Activated CD8-positive, alpha-beta T cell treated with anti-CD3 and anti-CD28 coated beads for 36 hours (primary cell): ENCODE measurements at regions not wholly inside any gene's neighbourhood (a gene's known extent, or its start where the extent isn't known, plus 50 kb on each side); places are given as distances from the start of the nearest gene placed in this dataset.

ENCODE experiments used
- ATAC-seq: fragments of 200-7000 bp; cut with Tn5 transposase; one replicate; pipeline ENCODE4 v1.10.0; 2021; ENCODE audit warnings: mild to moderate bottlenecking, moderate library complexity
- CTCF ChIA-PET: fragments of 350-600 bp; sonication (Branson Sonifier 250); formaldehyde crosslinking; loops from one replicate; lab custom pipeline; 2021; ENCODE audit warnings: antibody characterized with exemption; lab: Charles Lee
- POLR2A ChIA-PET: fragments of 350-600 bp; sonication (Branson Sonifier 250); formaldehyde crosslinking; loops from one replicate; lab custom pipeline; 2021; ENCODE audit warnings: antibody characterized with exemption; lab: Charles Lee
- DNase-seq: peaks from one replicate; pipeline ENCODE4 v3.0.0-alpha.2; 2020
- H3K27ac Mint-ChIP-seq: one replicate; pipeline ENCODE4 v1.8.0; 2021; ENCODE audit warnings: mild to moderate bottlenecking, mixed read lengths
- H3K27me3 Mint-ChIP-seq: one replicate; pipeline ENCODE4 v1.8.0; 2021; ENCODE audit warnings: mixed read lengths
- H3K36me3 Mint-ChIP-seq: one replicate; pipeline ENCODE4 v1.8.0; 2021; ENCODE audit warnings: low read depth, mixed read lengths
- H3K4me1 Mint-ChIP-seq: one replicate; pipeline ENCODE4 v1.8.0; 2021; ENCODE audit warnings: low read depth, mixed read lengths
- H3K4me3 Mint-ChIP-seq: one replicate; pipeline ENCODE4 v1.8.0; 2021; ENCODE audit warnings: mild to moderate bottlenecking, moderate library complexity, mixed read lengths
- H3K9me3 Mint-ChIP-seq: one replicate; pipeline ENCODE4 v1.8.0; 2021; ENCODE audit warnings: mixed read lengths
- intact Hi-C: fragments of 100-400 bp; cut with micrococcal nuclease; formaldehyde crosslinking; loops from one replicate; pipeline ENCODE4 v1.10.0; 2022
- TF ChIP-seq, protein P1 (sequence below): fragments of 200-600 bp; IDR thresholded peaks from one replicate; pipeline ENCODE4 v1.8.0; 2022; ENCODE audit warnings: antibody characterized with exemption, mild to moderate bottlenecking

DNA sequence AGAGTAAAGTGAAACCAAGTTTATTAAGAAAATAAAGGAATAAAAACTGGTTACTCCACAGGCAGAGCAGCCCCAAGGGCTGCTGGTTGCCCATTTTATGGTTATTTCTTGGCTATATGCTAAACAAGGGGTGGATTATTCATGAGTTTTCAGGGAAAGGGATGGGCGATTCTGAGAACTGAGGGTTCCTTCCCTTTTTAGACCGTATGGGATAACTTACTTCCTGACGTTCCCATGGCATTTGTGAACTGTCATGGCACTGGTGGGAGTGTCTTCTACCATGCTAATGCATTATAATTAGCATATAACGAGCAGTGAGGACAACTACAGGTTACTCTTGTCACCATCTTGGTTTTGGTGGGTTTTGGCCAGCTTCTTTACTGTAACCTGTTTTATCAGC lies 323.9 kb upstream of the PTGER4 start:
- no peaks in the 10 kb centered on the region for H3K36me3 Mint-ChIP-seq
- ChIA-PET CTCF (no interaction called here), POLR2A (no interaction called here)
- H3K27ac Mint-ChIP-seq, result no peak overlapping the region
- no peaks in the 10 kb centered on the region for H3K27me3 Mint-ChIP-seq
- TF ChIP-seq, protein P1, sequence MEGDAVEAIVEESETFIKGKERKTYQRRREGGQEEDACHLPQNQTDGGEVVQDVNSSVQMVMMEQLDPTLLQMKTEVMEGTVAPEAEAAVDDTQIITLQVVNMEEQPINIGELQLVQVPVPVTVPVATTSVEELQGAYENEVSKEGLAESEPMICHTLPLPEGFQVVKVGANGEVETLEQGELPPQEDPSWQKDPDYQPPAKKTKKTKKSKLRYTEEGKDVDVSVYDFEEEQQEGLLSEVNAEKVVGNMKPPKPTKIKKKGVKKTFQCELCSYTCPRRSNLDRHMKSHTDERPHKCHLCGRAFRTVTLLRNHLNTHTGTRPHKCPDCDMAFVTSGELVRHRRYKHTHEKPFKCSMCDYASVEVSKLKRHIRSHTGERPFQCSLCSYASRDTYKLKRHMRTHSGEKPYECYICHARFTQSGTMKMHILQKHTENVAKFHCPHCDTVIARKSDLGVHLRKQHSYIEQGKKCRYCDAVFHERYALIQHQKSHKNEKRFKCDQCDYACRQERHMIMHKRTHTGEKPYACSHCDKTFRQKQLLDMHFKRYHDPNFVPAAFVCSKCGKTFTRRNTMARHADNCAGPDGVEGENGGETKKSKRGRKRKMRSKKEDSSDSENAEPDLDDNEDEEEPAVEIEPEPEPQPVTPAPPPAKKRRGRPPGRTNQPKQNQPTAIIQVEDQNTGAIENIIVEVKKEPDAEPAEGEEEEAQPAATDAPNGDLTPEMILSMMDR, result no peak
- ATAC-seq (no peak), DNase-seq (no peak)
- H3K9me3 Mint-ChIP-seq, result peaks cover 5% of the 10 kb centered on the region
- peaks cover 23% of the 10 kb centered on the region for H3K4me1 Mint-ChIP-seq
- no peak overlapping the region for H3K4me3 Mint-ChIP-seq
- intact Hi-C loops, result no loop called here

DNA sequence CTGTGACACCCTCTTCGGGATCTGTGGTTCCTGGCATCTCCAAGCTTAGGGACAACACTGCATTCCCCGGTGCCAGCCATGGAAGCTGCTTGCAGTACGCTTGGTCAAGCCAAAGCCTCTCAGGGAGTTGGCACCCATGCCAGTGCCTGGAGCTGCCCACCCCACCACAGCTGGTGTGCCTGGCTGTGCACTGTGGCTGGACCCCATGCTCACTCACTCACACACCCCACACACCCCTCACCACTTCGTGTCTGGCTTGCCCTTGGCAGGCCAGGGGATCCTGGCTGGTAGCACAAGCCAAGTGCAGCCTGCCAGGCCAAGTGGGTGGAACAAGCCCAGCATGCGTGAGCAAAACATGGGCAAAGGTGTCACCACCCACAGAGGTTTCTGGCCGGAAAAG lies 324.5 kb upstream of the PTGER4 start:
- Mint-ChIP-seq H3K36me3 (peaks cover 5% of the 10 kb centered on the region), H3K27ac (no peak overlapping the region), H3K27me3 (no peaks in the 10 kb centered on the region), H3K9me3 (peaks cover 10% of the 10 kb centered on the region), H3K4me1 (peaks cover 16% of the 10 kb centered on the region), H3K4me3 (no peak overlapping the region)
- TF ChIP-seq, protein P1, result no peak
- ChIA-PET CTCF (no interaction called here), POLR2A (interaction anchor here (1.0 kb wide), 1 partner anchor 25 kb away, joined by 3 read pairs; no protein-coding TSS in a partner anchor)
- intact Hi-C loops, result no loop called here
- DNase-seq (no peak), ATAC-seq (no peak)

DNA sequence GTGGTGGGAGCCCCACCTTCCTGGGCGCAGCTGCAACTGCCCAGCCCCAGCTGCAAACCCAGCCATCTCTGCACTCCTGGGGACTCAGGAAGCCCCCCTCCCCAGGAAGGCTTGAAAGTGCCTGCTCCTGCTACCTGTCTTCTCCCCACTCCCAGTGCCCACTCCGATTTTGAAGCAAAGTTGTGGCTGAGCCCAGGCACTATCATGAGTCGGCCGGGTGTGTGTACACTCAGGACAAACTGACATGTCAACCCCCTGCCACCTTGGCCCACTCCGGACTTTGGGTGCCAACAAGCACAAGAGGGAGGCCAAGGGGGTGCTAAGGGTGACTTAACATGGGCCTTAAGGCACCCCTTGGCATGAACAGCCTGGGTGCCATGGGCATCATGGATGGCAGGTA lies 325.5 kb upstream of the PTGER4 start:
- DNase-seq (no peak), ATAC-seq (no peak)
- no peak overlapping the region for H3K27ac Mint-ChIP-seq
- TF ChIP-seq, protein P1, result no peak
- H3K27me3 Mint-ChIP-seq, result no peaks in the 10 kb centered on the region
- intact Hi-C loops, result no loop called here
- no peak overlapping the region for H3K4me3 Mint-ChIP-seq
- H3K4me1 Mint-ChIP-seq, result peaks cover 8% of the 10 kb centered on the region
- CTCF ChIA-PET, result interaction anchor here (1.3 kb wide), 1 partner anchor 11 kb away, joined by 3 read pairs; no protein-coding TSS in a partner anchor
- peaks cover 12% of the 10 kb centered on the region for H3K36me3 Mint-ChIP-seq
- POLR2A ChIA-PET, result no interaction called here
- peaks cover 19% of the 10 kb centered on the region for H3K9me3 Mint-ChIP-seq

DNA sequence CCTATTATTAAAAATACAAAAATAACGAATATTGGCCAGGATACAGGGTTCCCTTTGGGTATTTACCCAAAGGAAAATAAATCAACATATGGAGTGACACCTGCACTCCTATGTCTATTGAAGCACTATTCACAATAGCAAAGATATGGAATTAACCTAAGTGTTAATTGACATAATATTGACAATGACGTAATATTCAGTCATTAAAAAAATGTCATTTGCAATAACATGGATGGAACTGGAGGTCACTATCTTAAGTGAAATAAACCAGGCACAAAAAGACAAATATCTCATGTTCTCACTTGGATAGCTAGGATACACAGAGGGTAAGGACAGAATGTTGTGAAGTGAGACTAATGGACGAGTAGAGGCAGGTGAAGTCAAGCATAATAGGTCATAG lies 326.3 kb upstream of the PTGER4 start:
- Mint-ChIP-seq H3K4me1 (peaks cover 4% of the 10 kb centered on the region), H3K27ac (no peak overlapping the region), H3K27me3 (no peaks in the 10 kb centered on the region), H3K4me3 (no peak overlapping the region), H3K36me3 (peaks cover 13% of the 10 kb centered on the region), H3K9me3 (peaks cover 24% of the 10 kb centered on the region)
- CTCF ChIA-PET, result no interaction called here
- intact Hi-C loops, result no loop called here
- DNase-seq (no peak), ATAC-seq (no peak)
- POLR2A ChIA-PET, result no interaction called here
- TF ChIP-seq, protein P1, result no peak

DNA sequence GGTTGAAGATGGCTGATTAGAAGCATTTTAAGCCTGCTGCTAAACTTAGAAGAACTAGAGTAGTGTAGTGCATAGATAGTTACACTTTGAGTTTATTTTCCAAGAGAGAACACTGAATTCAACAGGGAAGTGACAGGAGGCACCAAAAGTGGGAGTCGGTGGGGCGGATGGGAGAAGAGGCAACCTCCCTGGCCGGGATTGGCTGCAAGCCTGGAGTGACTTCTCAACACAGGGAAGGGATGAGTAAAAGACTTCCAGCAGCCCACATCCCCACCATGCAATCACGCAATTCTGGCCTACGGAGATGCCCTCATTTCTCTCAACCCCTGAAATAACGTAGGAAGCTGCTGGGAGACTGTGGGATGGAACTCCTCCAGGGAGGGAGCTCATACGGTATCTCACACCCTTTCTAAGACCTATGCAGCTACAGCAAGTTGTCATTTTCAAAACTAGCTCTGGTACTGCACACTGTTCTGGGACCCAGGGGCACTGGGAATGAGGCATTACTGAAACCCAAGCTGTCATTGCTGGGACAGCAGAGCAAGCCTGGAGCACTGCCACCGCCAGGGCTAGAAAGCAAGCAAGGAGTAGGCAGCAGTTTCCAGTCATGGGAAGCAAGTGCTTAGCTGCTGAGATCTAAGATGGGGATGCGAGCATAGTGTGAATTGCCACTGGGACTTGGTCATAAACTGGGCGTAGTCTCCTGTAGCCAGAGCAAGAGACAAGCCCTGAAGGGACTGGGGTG lies 331.6 kb upstream of the PTGER4 start:
- Mint-ChIP-seq H3K27me3 (no peaks in the 10 kb centered on the region), H3K9me3 (peaks cover 28% of the 10 kb centered on the region), H3K27ac (no peak overlapping the region), H3K4me1 (peaks cover 4% of the 10 kb centered on the region), H3K4me3 (no peak overlapping the region), H3K36me3 (peaks cover 13% of the 10 kb centered on the region)
- TF ChIP-seq, protein P1, result no peak
- intact Hi-C loops, result no loop called here
- DNase-seq (no peak), ATAC-seq (no peak)
- ChIA-PET POLR2A (no interaction called here), CTCF (no interaction called here)
